GM18508 (cell line): ENCODE measurements at regions not wholly inside any gene's neighbourhood (a gene's known extent, or its start where the extent isn't known, plus 50 kb on each side); places are given as distances from the start of the nearest gene placed in this dataset.

Experiments
- ATAC-seq: cut with Tn5 transposase; IDR thresholded peaks from one replicate; pipeline ENCODE4 v1.9.1; 2021; ENCODE audit warnings: moderate number of reproducible peaks; ENCODE audit not compliant: insufficient read depth, unreplicated experiment

- ATAC-seq, result no peak
Measured at GRCh38 chr20:52921340-52921739, 50.8 kb upstream of the TSHZ2 start.

GRCh38 chr20:52918311-52918710 is 53.8 kb upstream of the TSHZ2 start:
- ATAC-seq, result no peak

GRCh38 chr20:52915564-52915963 is 56.6 kb upstream of the TSHZ2 start:
- ATAC-seq, result no peak

- no peak for ATAC-seq
Measured at GRCh38 chr20:52914870-52915269, 57.3 kb upstream of the TSHZ2 start.

DNA sequence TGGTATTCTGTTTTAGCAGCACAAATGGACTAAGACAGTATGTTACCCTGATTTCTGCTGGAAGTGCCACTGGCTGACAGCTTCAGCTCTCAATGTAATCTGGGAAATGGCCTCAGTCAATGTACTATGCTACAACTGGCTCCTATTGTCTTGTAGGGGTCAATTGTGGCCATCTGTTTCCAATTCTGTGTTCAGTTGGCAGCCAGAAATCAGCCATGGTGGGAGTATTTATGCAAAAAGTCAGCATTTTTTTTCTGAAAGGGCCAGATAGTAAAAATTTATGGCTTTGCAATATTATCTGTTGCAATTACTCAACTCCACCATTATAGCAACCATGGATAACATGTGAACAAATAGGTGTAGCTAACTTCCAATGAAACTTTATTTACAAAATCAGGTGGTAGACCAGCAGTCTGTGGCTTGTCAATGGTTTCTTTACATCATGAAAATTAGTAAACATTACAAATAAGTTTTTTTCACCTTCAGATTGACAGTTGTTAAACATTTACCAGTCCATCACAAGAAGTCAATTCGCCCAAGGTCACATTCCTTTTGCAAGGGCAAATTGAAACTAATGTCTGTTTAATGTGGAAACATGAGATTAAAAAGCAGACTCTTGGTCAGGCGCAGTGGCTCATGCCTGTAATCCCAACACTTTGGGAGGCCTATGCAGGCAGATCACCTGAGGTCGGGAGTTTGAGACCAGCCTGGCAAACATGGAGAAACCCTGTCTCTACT is 58.3 kb upstream of the TSHZ2 start:
- ATAC-seq, result no peak

- ATAC-seq, result no peak
Measured at GRCh38 chr20:52905241-52905994, 66.7 kb upstream of the TSHZ2 start.

GRCh38 chr20:52904837-52905236 is 67.3 kb upstream of the TSHZ2 start:
- no peak for ATAC-seq

GRCh38 chr20:52899041-52899608 is 73.0 kb upstream of the TSHZ2 start:
- ATAC-seq, result no peak

- ATAC-seq, result no peak
Measured at GRCh38 chr20:52896348-52896747, 75.8 kb upstream of the TSHZ2 start.

DNA sequence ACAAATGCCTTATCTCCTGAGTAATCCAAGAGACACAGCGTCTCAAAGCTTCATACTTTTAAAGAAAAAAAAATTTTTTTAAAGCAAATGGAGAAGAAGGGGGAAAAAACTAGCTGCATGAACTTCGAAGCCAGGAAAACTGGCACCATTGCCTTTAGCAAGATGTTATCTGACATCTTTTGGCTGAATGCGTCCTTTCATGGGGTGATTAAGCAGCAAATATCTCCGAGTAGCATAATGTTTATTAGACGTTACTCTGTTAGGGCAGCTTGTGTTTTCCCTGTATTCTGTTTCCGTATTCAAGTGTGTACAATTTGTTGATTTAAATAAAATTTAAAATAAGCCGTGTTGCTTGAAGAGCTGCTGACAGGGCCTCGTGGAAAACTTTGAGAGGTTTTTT is 76.5 kb upstream of the TSHZ2 start:
- ATAC-seq, result no peak

- no peak for ATAC-seq
Measured at GRCh38 chr20:52895235-52895634, 76.9 kb upstream of the TSHZ2 start.

DNA sequence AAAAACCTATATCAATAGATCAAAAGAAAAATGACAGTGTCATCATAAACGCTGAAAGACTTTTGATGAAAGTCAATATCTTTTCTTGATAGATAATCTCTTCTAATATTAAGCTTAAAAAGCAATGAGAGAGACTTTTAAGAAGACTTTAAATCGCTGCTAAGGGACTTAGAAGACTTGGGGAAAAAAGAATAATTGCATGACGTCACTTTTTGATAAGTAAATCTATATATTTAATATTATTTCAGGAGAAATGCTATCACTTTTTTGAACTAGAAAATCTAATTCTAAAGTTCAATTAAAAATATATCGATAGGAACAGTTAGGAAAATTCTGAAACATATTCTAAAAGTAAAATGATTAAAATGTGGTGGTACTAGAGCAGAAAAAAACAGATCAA is 78.7 kb upstream of the TSHZ2 start:
- ATAC-seq, result no peak

DNA sequence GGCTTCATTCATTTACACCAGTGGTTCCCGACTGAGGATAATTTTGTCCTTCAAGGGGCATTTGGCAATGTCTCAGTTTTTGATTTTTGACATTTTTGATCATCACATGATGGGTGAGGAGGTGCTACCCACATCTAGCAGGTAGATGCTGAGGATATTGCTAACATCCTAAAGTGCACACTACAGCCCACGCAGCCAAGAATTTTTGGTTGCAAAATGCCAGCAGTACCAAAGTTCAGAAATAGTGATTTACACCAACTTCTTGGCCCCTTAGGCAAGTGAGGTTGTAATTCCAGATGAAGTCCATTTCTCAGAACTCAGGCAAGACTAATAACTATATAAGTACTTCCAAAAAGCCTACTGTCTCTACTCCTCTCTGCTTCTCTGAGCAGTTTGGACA is 80.1 kb upstream of the TSHZ2 start:
- no peak for ATAC-seq

DNA sequence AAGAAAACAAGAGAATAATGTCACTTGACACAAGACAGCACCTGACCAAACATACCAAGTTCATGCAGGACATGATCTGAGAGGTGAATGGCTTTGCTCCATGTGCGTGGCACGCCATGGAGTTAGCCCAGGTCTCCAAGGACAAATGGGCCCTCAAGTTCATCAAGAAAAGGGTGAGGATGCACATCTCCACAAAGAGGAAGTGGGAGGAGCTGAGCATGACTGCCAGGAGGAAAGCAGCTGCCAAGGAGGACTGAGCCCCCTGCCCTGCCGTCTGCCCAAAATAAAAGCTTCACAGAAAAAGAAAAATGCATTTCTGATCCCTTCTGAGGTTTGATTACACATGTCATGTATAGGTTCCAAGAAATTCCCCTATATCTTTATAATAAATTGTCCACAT is 82.0 kb upstream of the TSHZ2 start:
- no peak for ATAC-seq

DNA sequence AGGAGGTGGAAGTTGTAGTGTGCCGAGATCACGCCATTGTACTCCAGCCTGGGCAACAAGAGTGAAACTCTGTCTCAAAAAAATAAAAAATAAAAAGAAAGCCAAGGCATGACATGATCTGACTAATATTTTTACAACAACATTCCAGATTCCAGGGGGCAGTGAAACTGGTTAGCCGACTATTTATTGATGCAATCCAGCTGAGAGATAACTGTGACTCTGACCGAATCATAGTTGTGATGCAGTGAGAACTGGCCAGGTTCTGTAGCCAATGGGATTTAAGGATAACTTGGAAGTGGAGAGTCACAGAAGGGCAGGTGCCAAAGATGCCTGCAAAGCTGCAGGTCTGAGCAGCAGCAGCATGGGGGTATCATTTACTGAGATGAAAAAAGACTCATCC is 82.9 kb upstream of the TSHZ2 start:
- no peak for ATAC-seq

GRCh38 chr20:52888096-52888495 is 84.1 kb upstream of the TSHZ2 start:
- no peak for ATAC-seq

DNA sequence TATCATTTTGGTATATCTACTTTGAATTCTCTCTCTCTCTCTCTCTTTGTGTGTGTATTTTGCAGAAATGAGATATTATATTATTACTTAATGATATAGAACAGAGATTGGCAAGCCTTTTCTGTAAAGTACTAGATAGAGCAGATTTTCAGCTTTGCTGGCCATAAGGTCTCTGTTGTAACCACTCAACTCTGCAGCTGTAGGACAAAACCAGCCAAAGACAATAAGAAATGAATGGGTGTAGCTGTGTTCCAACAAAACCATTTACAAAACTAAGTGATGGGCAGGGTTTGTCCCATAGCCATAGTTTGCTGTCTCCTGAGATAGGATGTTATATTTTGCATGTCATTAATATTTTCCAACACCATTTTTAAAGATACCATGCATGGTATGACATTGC is 91.2 kb upstream of the TSHZ2 start:
- ATAC-seq, result no peak

DNA sequence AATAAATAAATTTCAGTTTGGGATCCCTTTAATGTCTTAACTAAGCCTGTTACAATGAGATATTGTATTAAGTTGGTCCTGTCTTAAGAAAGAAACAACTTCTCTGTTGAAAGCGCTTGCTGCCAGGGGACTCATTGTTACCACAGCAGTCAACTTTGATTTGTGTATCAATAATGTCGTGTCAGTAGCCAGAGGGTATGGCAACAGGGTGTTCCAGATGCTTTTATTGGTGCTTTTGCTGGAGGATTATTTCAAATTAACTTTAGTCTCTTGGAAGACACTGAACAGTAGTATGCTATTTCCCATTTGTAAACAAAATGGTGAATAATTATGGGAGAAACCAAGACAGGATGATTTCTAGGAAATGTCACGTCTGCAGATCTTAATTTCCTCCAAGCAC is 91.9 kb upstream of the TSHZ2 start:
- ATAC-seq, result no peak

- no peak for ATAC-seq
Measured at GRCh38 chr20:52874241-52874640, 97.9 kb upstream of the TSHZ2 start.

- no peak for ATAC-seq
Measured at GRCh38 chr20:52869698-52870501, 102.3 kb upstream of the TSHZ2 start.

- no peak for ATAC-seq
Measured at GRCh38 chr20:52869276-52869675, 102.9 kb upstream of the TSHZ2 start.
